Pancreas (tissue), 10 donors: ENCODE measurements at regions not wholly inside any gene's neighbourhood (a gene's known extent, or its start where the extent isn't known, plus 50 kb on each side); places are given as distances from the start of the nearest gene placed in this dataset.

Source experiments
- ATAC-seq, 4 donors: fragments of 200-7000 bp; cut with Tn5 transposase; one replicate each; pipeline versions ENCODE4 v1.8.0 to v1.9.1; 2020; ENCODE audit warnings: mild to moderate bottlenecking in 4 of 4, moderate library complexity in 4 of 4
- DNase-seq, 6 donors: peaks; one replicate each; pipeline ENCODE4 v3.0.0-alpha.2; 2020
- FAIRE-seq: peaks from 2 replicates; lab custom pipeline; 2012; peaks lifted over from hg19 to GRCh38; lab: Jason Lieb, UNC
- H3K27ac ChIP-seq, 4 donors: fragments of 200-600 bp; sonication (generic); 1 replicate in 3 of 4; 2 replicates in 1 of 4; pipeline versions ENCODE4 v1.5.0 to v1.8.0; 2020
- H3K27me3 ChIP-seq, 4 donors: fragments of 200-600 bp; one replicate each; pipeline ENCODE4 v1.8.0; 2021
- H3K36me3 ChIP-seq, 3 donors: fragments of 200-600 bp; sonication (generic) in 1 of 3; one replicate each; pipeline versions ENCODE4 v1.5.0 to v1.8.0; 2020 to 2021
- H3K4me1 ChIP-seq, 3 donors: fragments of 200-600 bp; one replicate each; pipeline ENCODE4 v1.8.0; 2021
- H3K4me3 ChIP-seq, 4 donors: fragments of 200-600 bp; sonication (generic) in 2 of 4; one replicate each; pipeline versions ENCODE4 v1.5.0 to v1.8.0; 2020 to 2021
- H3K9me3 ChIP-seq, 4 donors: fragments of 200-600 bp; one replicate each; pipeline ENCODE4 v1.8.0; 2021
- CTCF ChIP-seq, 4 donors: fragments of 200-600 bp; sonication (generic) in 3 of 4; IDR thresholded peaks; one replicate each; pipeline versions ENCODE4 v1.5.0 to v1.8.0; 2021; ENCODE audit warnings: antibody characterized with exemption in 4 of 4
- WGBS, 2 donors: extraction: QIAGEN DNeasy Blood & Tissue Kit; methylation state at CpG; one replicate each; pipeline ENCODE4 v1.1.7; 2013; 5-methylcytosine and 5-hydroxymethylcytosine counted together
- intact Hi-C, 3 donors: fragments of 100-400 bp; cut with DNase I; formaldehyde crosslinking; loops; one replicate each; pipeline versions ENCODE4 v1.11.1 to v1.14.2; 2022
- donor health status: healthy with polysubstance abuse.
- donor health status: DM: no; HTN: no; CAD: no; lungs with moderate emphysema.
- donor health status: DM: no; HTN: no; CAD: no.
- donor health status: control.
- donor health status: control.
- donor health status: Bipolar disorder and iron deficiency.
- donor health status: DM: yes; HTN: yes; CAD: no.
- donor health status: DM: no; HTN: no; CAD: no.
- donor health status: DM: no; HTN: no; CAD: no.
- donor health status: DM: yes; HTN: yes; CAD: no.

GRCh38 chr5:117662361-117662760 lies 1087.7 kb upstream of the SEMA6A start:
- 81 to 87% methylated on average over 2 of the region's 2 CpGs for WGBS, 2 donors
- H3K4me1 ChIP-seq = no peaks in the 10 kb centered on the region
- no peaks in the 10 kb centered on the region for H3K9me3 ChIP-seq
- no peak overlapping the region for H3K27ac ChIP-seq
- H3K36me3 ChIP-seq = no peaks in the 10 kb centered on the region
- no peak for FAIRE-seq
- TF ChIP-seq CTCF (IDR thresholded peaks at IDR 0.05) = no peak
- intact Hi-C loops = no loop called here
- no peak for DNase-seq
- no peak overlapping the region for H3K4me3 ChIP-seq
- H3K27me3 ChIP-seq = no peaks in the 10 kb centered on the region
- ATAC-seq = no peak

GRCh38 chr5:117657541-117657940 lies 1082.9 kb upstream of the SEMA6A start:
- FAIRE-seq = no peak
- Histone ChIP-seq H3K4me3 (no peak overlapping the region), H3K9me3 (no peaks in the 10 kb centered on the region), H3K27me3 (no peaks in the 10 kb centered on the region), H3K27ac (no peak overlapping the region), H3K36me3 (no peaks in the 10 kb centered on the region), H3K4me1 (no peaks in the 10 kb centered on the region)
- ATAC-seq = no peak
- intact Hi-C loops = no loop called here
- WGBS, 2 donors = 74 to 79% methylated on average over 1 of the region's 1 CpG
- DNase-seq = no peak
- TF ChIP-seq CTCF (IDR thresholded peaks at IDR 0.05) = no peak

- intact Hi-C loops = no loop called here
- no peak for FAIRE-seq
These were observed 1078.3 kb upstream of the SEMA6A start for GRCh38 chr5:117652958-117653280.

GRCh38 chr5:117652036-117652957 lies 1077.7 kb upstream of the SEMA6A start:
- intact Hi-C loops = no loop called here
- H3K4me1 ChIP-seq = no peaks in the 10 kb centered on the region
- H3K4me3 ChIP-seq = no peak overlapping the region
- DNase-seq (no peak), ATAC-seq (no peak), FAIRE-seq (no peak)
- H3K9me3 ChIP-seq = no peaks in the 10 kb centered on the region
- no peaks in the 10 kb centered on the region for H3K27me3 ChIP-seq
- 52 to 68% methylated on average over 4 of the region's 4 CpGs for WGBS, 2 donors
- H3K27ac ChIP-seq = no peak overlapping the region
- H3K36me3 ChIP-seq = no peaks in the 10 kb centered on the region
- no peak for TF ChIP-seq CTCF (IDR thresholded peaks at IDR 0.05)

More at GRCh38 chr5:117652958-117653280, 1078.3 kb upstream of the SEMA6A start:
- 57 to 73% methylated on average over 3 of the region's 3 CpGs for WGBS, 2 donors
- H3K27ac ChIP-seq = no peak overlapping the region
- no peak overlapping the region for H3K4me3 ChIP-seq
- no peaks in the 10 kb centered on the region for H3K4me1 ChIP-seq
- no peaks in the 10 kb centered on the region for H3K27me3 ChIP-seq
- no peaks in the 10 kb centered on the region for H3K36me3 ChIP-seq
- no peaks in the 10 kb centered on the region for H3K9me3 ChIP-seq
- ATAC-seq (no peak), DNase-seq (no peak)
- no peak for TF ChIP-seq CTCF (IDR thresholded peaks at IDR 0.05)

- intact Hi-C loops = no loop called here
- FAIRE-seq = no peak
These were observed 1075.2 kb upstream of the SEMA6A start for GRCh38 chr5:117649821-117650220.

More at GRCh38 chr5:117649821-117650220, 1075.2 kb upstream of the SEMA6A start:
- DNase-seq = no peak
- H3K27ac ChIP-seq = no peak overlapping the region
- 43 to 58% methylated on average over 3 of the region's 3 CpGs for WGBS, 2 donors
- no peaks in the 10 kb centered on the region for H3K9me3 ChIP-seq
- ATAC-seq = no peak
- H3K36me3 ChIP-seq = no peaks in the 10 kb centered on the region
- no peaks in the 10 kb centered on the region for H3K4me1 ChIP-seq
- no peaks in the 10 kb centered on the region for H3K27me3 ChIP-seq
- H3K4me3 ChIP-seq = no peak overlapping the region
- no peak for TF ChIP-seq CTCF (IDR thresholded peaks at IDR 0.05)
